ENCODE measurements at regions not wholly inside any gene's neighbourhood (a gene's known extent, or its start where the extent isn't known, plus 50 kb on each side); places are given as distances from the start of the nearest gene placed in this dataset.

DNA sequence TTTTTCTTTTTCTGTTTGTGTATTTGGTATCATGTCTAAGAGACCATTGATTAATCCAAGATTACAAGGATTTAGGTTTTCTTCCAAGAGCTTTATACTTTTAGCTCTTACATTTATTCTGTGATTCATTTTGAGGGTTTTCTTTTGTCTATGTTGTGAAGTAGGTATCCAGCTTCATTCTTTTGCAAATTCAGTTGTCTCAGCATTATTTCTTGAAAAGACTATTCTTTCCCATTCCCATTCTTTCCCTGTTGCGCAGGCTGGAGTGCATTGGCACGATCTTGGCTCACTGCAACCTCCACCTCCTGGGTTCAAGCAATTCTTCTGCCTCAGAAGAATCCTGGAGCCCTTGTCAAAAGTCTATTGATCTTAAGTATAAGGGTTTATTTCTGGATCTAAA is 164.9 kb downstream of the NAA11 start:
- TF ChIP-seq, protein P1, sequence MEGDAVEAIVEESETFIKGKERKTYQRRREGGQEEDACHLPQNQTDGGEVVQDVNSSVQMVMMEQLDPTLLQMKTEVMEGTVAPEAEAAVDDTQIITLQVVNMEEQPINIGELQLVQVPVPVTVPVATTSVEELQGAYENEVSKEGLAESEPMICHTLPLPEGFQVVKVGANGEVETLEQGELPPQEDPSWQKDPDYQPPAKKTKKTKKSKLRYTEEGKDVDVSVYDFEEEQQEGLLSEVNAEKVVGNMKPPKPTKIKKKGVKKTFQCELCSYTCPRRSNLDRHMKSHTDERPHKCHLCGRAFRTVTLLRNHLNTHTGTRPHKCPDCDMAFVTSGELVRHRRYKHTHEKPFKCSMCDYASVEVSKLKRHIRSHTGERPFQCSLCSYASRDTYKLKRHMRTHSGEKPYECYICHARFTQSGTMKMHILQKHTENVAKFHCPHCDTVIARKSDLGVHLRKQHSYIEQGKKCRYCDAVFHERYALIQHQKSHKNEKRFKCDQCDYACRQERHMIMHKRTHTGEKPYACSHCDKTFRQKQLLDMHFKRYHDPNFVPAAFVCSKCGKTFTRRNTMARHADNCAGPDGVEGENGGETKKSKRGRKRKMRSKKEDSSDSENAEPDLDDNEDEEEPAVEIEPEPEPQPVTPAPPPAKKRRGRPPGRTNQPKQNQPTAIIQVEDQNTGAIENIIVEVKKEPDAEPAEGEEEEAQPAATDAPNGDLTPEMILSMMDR (IDR thresholded peaks at IDR 0.05), result no peak
- no peak for TF ChIP-seq POLR2A (IDR thresholded peaks at IDR 0.05)
